H9 (cell line): ENCODE measurements at regions not wholly inside any gene's neighbourhood (a gene's known extent, or its start where the extent isn't known, plus 50 kb on each side); places are given as distances from the start of the nearest gene placed in this dataset.

ENCODE experiments used
- DNase-seq: peaks from one replicate; pipeline ENCODE4 v3.0.0-alpha.2; 2017
- H2AFZ ChIP-seq: one replicate; pipeline ENCODE4 v1.6.1; 2013; ENCODE audit warnings: mild to moderate bottlenecking, low read length, control low read depth, moderate library complexity
- H2AK5ac ChIP-seq: 2 replicates; pipeline ENCODE4 v1.6.1; 2013; ENCODE audit warnings: low read length, control low read depth, mixed read lengths; ENCODE audit not compliant: insufficient read length
- H2BK120ac ChIP-seq: one replicate; pipeline ENCODE4 v1.6.1; 2013; ENCODE audit warnings: low read depth, mild to moderate bottlenecking, low read length, control low read depth, inconsistent platforms; ENCODE audit not compliant: poor library complexity, severe bottlenecking
- H2BK12ac ChIP-seq: 2 replicates; pipeline ENCODE4 v1.6.1; 2013; ENCODE audit warnings: low read length, control low read depth, mixed read lengths, low read depth; ENCODE audit not compliant: insufficient read length
- H2BK15ac ChIP-seq: 2 replicates; pipeline ENCODE4 v1.6.1; 2013; ENCODE audit warnings: low read depth, low read length, control low read depth
- H2BK20ac ChIP-seq: one replicate; pipeline ENCODE4 v1.6.1; 2013; ENCODE audit warnings: low read depth, mild to moderate bottlenecking, low read length, control low read depth, inconsistent platforms; ENCODE audit not compliant: poor library complexity, severe bottlenecking
- H2BK5ac ChIP-seq: 2 replicates; pipeline ENCODE4 v1.6.1; 2013; ENCODE audit warnings: low read length, control low read depth, mixed read lengths; ENCODE audit not compliant: insufficient read length
- H3K14ac ChIP-seq: 2 replicates; pipeline ENCODE4 v1.6.1; 2013; ENCODE audit warnings: low read length, control low read depth; ENCODE audit not compliant: insufficient read depth
- H3K18ac ChIP-seq: 2 replicates; pipeline ENCODE4 v1.6.1; 2013; ENCODE audit warnings: low read depth, mild to moderate bottlenecking, mixed read lengths, low read length, control low read depth; ENCODE audit not compliant: insufficient read length
- H3K23ac ChIP-seq: 2 replicates; pipeline ENCODE4 v1.6.1; 2013; ENCODE audit warnings: low read length, control low read depth, mixed read lengths, low read depth; ENCODE audit not compliant: insufficient read length
- H3K23me2 ChIP-seq: 2 replicates; pipeline ENCODE4 v1.6.1; 2013; ENCODE audit warnings: low read depth, mild to moderate bottlenecking, mixed read lengths, low read length, control low read depth; ENCODE audit not compliant: insufficient read length, poor library complexity, severe bottlenecking
- H3K27ac ChIP-seq: 2 replicates; pipeline ENCODE4 v1.5.1; 2013; ENCODE audit warnings: low read length, control low read depth, mixed read lengths, low read depth; ENCODE audit not compliant: insufficient read length
- H3K27me3 ChIP-seq: 2 replicates; pipeline ENCODE4 v1.6.1; 2013; ENCODE audit warnings: low read length, control low read depth, inconsistent platforms; ENCODE audit not compliant: insufficient read depth
- H3K4ac ChIP-seq: 2 replicates; pipeline ENCODE4 v1.6.1; 2013; ENCODE audit warnings: low read depth, mild to moderate bottlenecking, control low read depth, inconsistent platforms, low read length, moderate library complexity
- H3K4me1 ChIP-seq: 2 replicates; pipeline ENCODE4 v1.6.1; 2013; ENCODE audit warnings: low read length, control low read depth, inconsistent platforms; ENCODE audit not compliant: insufficient read depth
- H3K4me2 ChIP-seq: 2 replicates; pipeline ENCODE4 v1.6.1; 2013; ENCODE audit warnings: low read length, control low read depth, mixed read lengths; ENCODE audit not compliant: insufficient read length, insufficient read depth
- H3K56ac ChIP-seq: 2 replicates; pipeline ENCODE4 v1.6.1; 2013; ENCODE audit warnings: low read depth, mild to moderate bottlenecking, mixed read lengths, low read length, control low read depth; ENCODE audit not compliant: insufficient read length
- H3K79me1 ChIP-seq: 2 replicates; pipeline ENCODE4 v1.6.1; 2013; ENCODE audit warnings: low read depth, mild to moderate bottlenecking, moderate library complexity, low read length, control low read depth, inconsistent platforms; ENCODE audit not compliant: insufficient read depth, poor library complexity, severe bottlenecking
- H3K79me2 ChIP-seq: 2 replicates; pipeline ENCODE4 v1.6.1; 2013; ENCODE audit warnings: low read length, control low read depth, inconsistent platforms; ENCODE audit not compliant: insufficient read depth
- H3K9ac ChIP-seq: 2 replicates; pipeline ENCODE4 v1.6.1; 2013; ENCODE audit warnings: low read length, control low read depth, mixed read lengths; ENCODE audit not compliant: insufficient read length; ENCODE audit errors: extremely low read depth
- H3K9me3 ChIP-seq: one replicate; pipeline ENCODE4 v1.6.1; 2013; ENCODE audit warnings: low read depth, low read length, inconsistent platforms; ENCODE audit not compliant: control insufficient read depth
- H3T11ph ChIP-seq: one replicate; pipeline ENCODE4 v1.6.1; 2013; ENCODE audit warnings: mild to moderate bottlenecking, low read length, control low read depth, inconsistent platforms
- H4K20me1 ChIP-seq: one replicate; pipeline ENCODE4 v1.6.1; 2013; ENCODE audit not compliant: control insufficient read depth, insufficient read length, insufficient read depth
- H4K5ac ChIP-seq: 2 replicates; pipeline ENCODE4 v1.6.1; 2013; ENCODE audit warnings: low read depth, mild to moderate bottlenecking, mixed read lengths, low read length, control low read depth; ENCODE audit not compliant: insufficient read length
- H4K8ac ChIP-seq: replicated peaks from 2 replicates; pipeline ENCODE4 v1.6.1; 2013; ENCODE audit warnings: low read length, control low read depth, mixed read lengths, low read depth; ENCODE audit not compliant: insufficient read length
- H4K91ac ChIP-seq: 2 replicates; pipeline ENCODE4 v1.6.1; 2013; ENCODE audit warnings: low read depth, mild to moderate bottlenecking, moderate library complexity, mixed read lengths, low read length, control low read depth; ENCODE audit not compliant: insufficient read length
- H3K27ac Mint-ChIP-seq, 3 experiments: 2 replicates in 2 of 3; 3 replicates in 1 of 3; pipeline ENCODE4 v1.8.0; 2020 to 2021; ENCODE audit warnings: mixed read lengths in 3 of 3, mild to moderate bottlenecking in 1 of 3, moderate library complexity in 1 of 3
- H3K27me3 Mint-ChIP-seq: 2 replicates; pipeline ENCODE4 v1.8.0; 2021; ENCODE audit warnings: low read depth, mild to moderate bottlenecking, moderate library complexity, mixed read lengths
- H3K36me3 Mint-ChIP-seq, 3 experiments: 2 replicates in 2 of 3; 3 replicates in 1 of 3; pipeline ENCODE4 v1.8.0; 2020 to 2021; ENCODE audit warnings: low read depth in 3 of 3, mixed read lengths in 3 of 3; ENCODE audit not compliant: insufficient read depth in 1 of 3
- H3K4me1 Mint-ChIP-seq, 2 experiments: 2 replicates each; pipeline ENCODE4 v1.8.0; 2020; ENCODE audit warnings: mixed read lengths in 2 of 2
- H3K4me3 Mint-ChIP-seq, 2 experiments: 2 replicates in 1 of 2; 3 replicates in 1 of 2; pipeline ENCODE4 v1.8.0; 2020 to 2021; ENCODE audit warnings: mild to moderate bottlenecking in 2 of 2, mixed read lengths in 2 of 2, moderate library complexity in 1 of 2
- H3K9me3 Mint-ChIP-seq, 2 experiments: 2 replicates in 1 of 2; 3 replicates in 1 of 2; pipeline ENCODE4 v1.8.0; 2020; ENCODE audit warnings: mild to moderate bottlenecking in 2 of 2, mixed read lengths in 2 of 2, moderate library complexity in 1 of 2
- WGBS: extraction: QIAGEN DNeasy Blood & Tissue Kit; methylation state at CpG from one replicate; pipeline ENCODE4 v1.1.7; 2013; ENCODE audit warnings: missing lambda C conversion rate, low lambda C conversion rate, mixed read lengths; ENCODE audit not compliant: insufficient read length; ENCODE audit errors: extremely low coverage; 5-methylcytosine and 5-hydroxymethylcytosine counted together
- TF ChIP-seq, protein P1 (sequence below): fragments of 200-600 bp; sonication (generic); conservative IDR thresholded peaks from 3 replicates; pipeline ENCODE4 v1.8.0; 2021; ENCODE audit warnings: antibody characterized with exemption, mild to moderate bottlenecking

DNA sequence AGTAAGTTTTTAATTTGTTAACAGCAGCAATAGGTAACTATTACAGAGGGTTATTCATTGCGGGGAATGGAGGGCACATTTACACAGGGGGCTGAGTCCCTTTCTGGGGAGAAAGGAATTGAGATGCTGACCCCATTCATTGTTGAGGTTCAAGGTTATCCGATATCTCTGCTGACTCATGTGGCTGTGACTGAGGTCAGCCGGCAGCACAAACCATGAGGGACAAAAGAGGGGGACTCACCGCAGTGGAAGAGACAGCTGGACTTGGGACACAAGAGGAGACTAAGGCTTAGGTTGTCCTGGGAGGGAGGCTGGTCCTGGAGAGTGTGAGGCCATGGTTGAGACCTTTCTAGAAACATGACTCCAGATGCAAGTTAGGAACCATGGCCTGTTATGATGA lies 119.1 kb upstream of the XYLT1 start:
- H3K79me2 ChIP-seq = no peaks in the 10 kb centered on the region
- Mint-ChIP-seq H3K4me1 (peaks cover 3% of the 10 kb centered on the region in 2 experiments; a peak in 1 of 4 replicates), H3K9me3 (no peaks in the 10 kb centered on the region; a peak in 3 of 5 replicates), H3K27ac (no peak overlapping the region), H3K4me3 (no peak overlapping the region), H3K36me3 (no peaks in the 10 kb centered on the region; a peak in 1 of 7 replicates), H3K27me3 (no peaks in the 10 kb centered on the region; the same call in none of the 2 replicates)
- H3K27ac ChIP-seq = no peak overlapping the region
- H2BK120ac ChIP-seq = no peak overlapping the region
- no peak overlapping the region for H4K5ac ChIP-seq
- H4K91ac ChIP-seq = no peak overlapping the region
- H2AK5ac ChIP-seq = no peak overlapping the region
- no peak overlapping the region for H2BK5ac ChIP-seq
- H3K9ac ChIP-seq = no peak overlapping the region
- H3K4ac ChIP-seq = no peak overlapping the region
- TF ChIP-seq, protein P1, sequence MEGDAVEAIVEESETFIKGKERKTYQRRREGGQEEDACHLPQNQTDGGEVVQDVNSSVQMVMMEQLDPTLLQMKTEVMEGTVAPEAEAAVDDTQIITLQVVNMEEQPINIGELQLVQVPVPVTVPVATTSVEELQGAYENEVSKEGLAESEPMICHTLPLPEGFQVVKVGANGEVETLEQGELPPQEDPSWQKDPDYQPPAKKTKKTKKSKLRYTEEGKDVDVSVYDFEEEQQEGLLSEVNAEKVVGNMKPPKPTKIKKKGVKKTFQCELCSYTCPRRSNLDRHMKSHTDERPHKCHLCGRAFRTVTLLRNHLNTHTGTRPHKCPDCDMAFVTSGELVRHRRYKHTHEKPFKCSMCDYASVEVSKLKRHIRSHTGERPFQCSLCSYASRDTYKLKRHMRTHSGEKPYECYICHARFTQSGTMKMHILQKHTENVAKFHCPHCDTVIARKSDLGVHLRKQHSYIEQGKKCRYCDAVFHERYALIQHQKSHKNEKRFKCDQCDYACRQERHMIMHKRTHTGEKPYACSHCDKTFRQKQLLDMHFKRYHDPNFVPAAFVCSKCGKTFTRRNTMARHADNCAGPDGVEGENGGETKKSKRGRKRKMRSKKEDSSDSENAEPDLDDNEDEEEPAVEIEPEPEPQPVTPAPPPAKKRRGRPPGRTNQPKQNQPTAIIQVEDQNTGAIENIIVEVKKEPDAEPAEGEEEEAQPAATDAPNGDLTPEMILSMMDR = no peak
- no peak overlapping the region for H3K18ac ChIP-seq
- H2AFZ ChIP-seq = no peak overlapping the region
- no peak overlapping the region for H4K8ac ChIP-seq
- H3K4me2 ChIP-seq = no peak overlapping the region
- H3K23me2 ChIP-seq = no peaks in the 10 kb centered on the region
- no peak overlapping the region for H3T11ph ChIP-seq
- H3K4me1 ChIP-seq = no peaks in the 10 kb centered on the region
- no peak overlapping the region for H2BK12ac ChIP-seq
- DNase-seq = no peak
- no peaks in the 10 kb centered on the region for H3K27me3 ChIP-seq
- H3K9me3 ChIP-seq = no peaks in the 10 kb centered on the region
- no peak overlapping the region for H3K14ac ChIP-seq
- no peak overlapping the region for H2BK20ac ChIP-seq
- H4K20me1 ChIP-seq = no peaks in the 10 kb centered on the region
- no peaks in the 10 kb centered on the region for H3K79me1 ChIP-seq
- H2BK15ac ChIP-seq = no peak overlapping the region
- WGBS = no CpG with 5 or more reads among the region's 4 CpGs
- no peak overlapping the region for H3K23ac ChIP-seq
- H3K56ac ChIP-seq = no peak overlapping the region
